H1 (cell line): ENCODE measurements at regions not wholly inside any gene's neighbourhood (a gene's known extent, or its start where the extent isn't known, plus 50 kb on each side); places are given as distances from the start of the nearest gene placed in this dataset.

Experiments used
- CTCF ChIA-PET: fragments of 300-600 bp; sonication (Branson Sonifier 250); formaldehyde crosslinking; loops from one replicate; lab custom pipeline; 2021; ENCODE audit not compliant: partially characterized antibody; lab: Charles Lee
- POLR2A ChIA-PET: fragments of 300-600 bp; sonication (Branson Sonifier 250); formaldehyde crosslinking; loops from one replicate; lab custom pipeline; 2021; ENCODE audit warnings: inconsistent platforms; ENCODE audit not compliant: partially characterized antibody; lab: Charles Lee
- DNase-seq, 2 experiments: peaks; one replicate each; pipeline versions ENCODE4 v3.0.0 to v3.0.0-alpha.2; 2010 to 2022; ENCODE audit warnings: low spot score in 2 of 2, low read depth in 1 of 2, mixed read lengths in 1 of 2
- FAIRE-seq: peaks from 2 replicates; lab custom pipeline; 2011; peaks lifted over from hg19 to GRCh38; lab: Jason Lieb, UNC
- H2AFZ ChIP-seq: 2 replicates; pipeline ENCODE4 v1.8.1; 2012; ENCODE audit warnings: low read length, inconsistent platforms
- H2AK5ac ChIP-seq: 2 replicates; pipeline ENCODE4 v1.6.1; 2013; ENCODE audit warnings: low read depth, low read length
- H2BK120ac ChIP-seq: replicated peaks from 2 replicates; pipeline ENCODE3; 2013; ENCODE audit warnings: low read depth, low read length, inconsistent platforms
- H2BK12ac ChIP-seq: 2 replicates; pipeline ENCODE4 v1.6.1; 2013; ENCODE audit warnings: low read depth, low read length
- H2BK15ac ChIP-seq: 2 replicates; pipeline ENCODE4 v1.6.1; 2013; ENCODE audit warnings: low read length
- H2BK20ac ChIP-seq: 2 replicates; pipeline ENCODE4 v1.6.1; 2013; ENCODE audit warnings: low read length
- H2BK5ac ChIP-seq: 2 replicates; pipeline ENCODE4 v1.6.1; 2013; ENCODE audit warnings: low read depth, low read length
- H3K14ac ChIP-seq: 2 replicates; pipeline ENCODE4 v1.6.1; 2013; ENCODE audit warnings: inconsistent platforms; ENCODE audit not compliant: insufficient read length
- H3K18ac ChIP-seq: 2 replicates; pipeline ENCODE4 v1.6.1; 2013; ENCODE audit warnings: low read length; ENCODE audit errors: extremely low read depth
- H3K23ac ChIP-seq: 2 replicates; pipeline ENCODE4 v1.6.1; 2013; ENCODE audit warnings: inconsistent platforms; ENCODE audit not compliant: insufficient read length
- H3K23me2 ChIP-seq: 2 replicates; pipeline ENCODE4 v1.6.1; 2013; ENCODE audit warnings: low read depth, low read length
- H3K27ac ChIP-seq: 2 replicates; pipeline ENCODE4 v1.6.1; 2011; ENCODE audit warnings: low read depth, low read length, inconsistent platforms
- H3K27me3 ChIP-seq, 4 experiments: replicated peaks in 1 of 4; 1 replicate in 1 of 4; 2 replicates in 3 of 4; pipeline versions ENCODE4 v1.6.1 to v1.8.1; 2011 to 2013; ENCODE audit warnings: low read length in 3 of 4, mild to moderate bottlenecking in 3 of 4, inconsistent platforms in 2 of 4, mixed read lengths in 2 of 4, moderate library complexity in 1 of 4; ENCODE audit not compliant: control insufficient read depth in 3 of 4, insufficient read depth in 3 of 4; ENCODE audit errors: extremely low read depth in 1 of 4
- H3K36me3 ChIP-seq, 4 experiments: 2 replicates each; pipeline versions ENCODE4 v1.6.1 to v1.8.1; 2011 to 2013; ENCODE audit warnings: mild to moderate bottlenecking in 4 of 4, low read length in 3 of 4, moderate library complexity in 2 of 4, control low read depth in 1 of 4, inconsistent platforms in 1 of 4; ENCODE audit not compliant: insufficient read depth in 4 of 4, control insufficient read depth in 2 of 4
- H3K4ac ChIP-seq: replicated peaks from 2 replicates; pipeline ENCODE3; 2013; ENCODE audit warnings: low read length, low read depth, mixed read lengths, inconsistent platforms; ENCODE audit not compliant: insufficient read length
- H3K4me1 ChIP-seq, 4 experiments: replicated peaks in 1 of 4; 1 replicate in 1 of 4; 2 replicates in 3 of 4; pipeline versions ENCODE4 v1.6.1 to v1.8.1; 2011 to 2013; ENCODE audit warnings: low read length in 3 of 4, inconsistent platforms in 2 of 4, mixed read lengths in 1 of 4; ENCODE audit not compliant: insufficient read depth in 4 of 4, control insufficient read depth in 3 of 4
- H3K4me2 ChIP-seq, 2 experiments: 2 replicates each; pipeline versions ENCODE4 v1.6.1 to v1.8.1; 2011 to 2013; ENCODE audit warnings: low read depth in 2 of 2, low read length in 2 of 2, control low read depth in 1 of 2, inconsistent platforms in 1 of 2, mild to moderate bottlenecking in 1 of 2; ENCODE audit not compliant: insufficient read depth in 1 of 2
- H3K4me3 ChIP-seq, 4 experiments: fragments of 200-600, 300-600 bp in 1 of 4; sonication (generic), shearing (Covaris generic), sonication (Bioruptor Twin) in 1 of 4; 2 replicates each; pipeline versions ENCODE4 v1.5.1 to v1.8.1; 2011 to 2016; ENCODE audit warnings: low read length in 4 of 4, low read depth in 3 of 4, control low read depth in 2 of 4, inconsistent platforms in 2 of 4, mild to moderate bottlenecking in 2 of 4, mixed read lengths in 1 of 4, moderate library complexity in 1 of 4; ENCODE audit not compliant: insufficient read depth in 2 of 4; ENCODE audit errors: extremely low read depth in 1 of 4
- H3K56ac ChIP-seq: replicated peaks from 2 replicates; pipeline ENCODE3; 2013; ENCODE audit warnings: low read depth, mild to moderate bottlenecking, mixed read lengths, low read length, inconsistent platforms; ENCODE audit not compliant: insufficient read length
- H3K79me1 ChIP-seq: 2 replicates; pipeline ENCODE4 v1.6.1; 2013; ENCODE audit warnings: low read depth, low read length, control low read depth
- H3K79me2 ChIP-seq, 2 experiments: 2 replicates each; pipeline versions ENCODE4 v1.6.1 to v1.8.1; 2012 to 2013; ENCODE audit warnings: low read length in 2 of 2, mild to moderate bottlenecking in 2 of 2, inconsistent platforms in 1 of 2; ENCODE audit not compliant: insufficient read depth in 2 of 2, control insufficient read depth in 1 of 2
- H3K9ac ChIP-seq, 4 experiments: replicated peaks in 1 of 4; 1 replicate in 1 of 4; 2 replicates in 3 of 4; pipeline versions ENCODE4 v1.6.1 to v1.8.1; 2011 to 2013; ENCODE audit warnings: low read depth in 3 of 4, low read length in 3 of 4, control low read depth in 2 of 4, mild to moderate bottlenecking in 2 of 4, moderate library complexity in 2 of 4, inconsistent platforms in 1 of 4; ENCODE audit errors: extremely low read depth in 1 of 4
- H3K9me3 ChIP-seq, 2 experiments: 2 replicates each; pipeline versions ENCODE4 v1.6.1 to v1.8.1; 2012 to 2013; ENCODE audit warnings: mild to moderate bottlenecking in 2 of 2, moderate library complexity in 2 of 2, control low read depth in 1 of 2, inconsistent platforms in 1 of 2, low read depth in 1 of 2, low read length in 1 of 2, mixed read lengths in 1 of 2; ENCODE audit not compliant: insufficient read depth in 2 of 2
- H4K20me1 ChIP-seq, 2 experiments: replicated peaks in 1 of 2; 2 replicates each; pipeline versions ENCODE3 to v1.8.1; 2011 to 2013; ENCODE audit warnings: inconsistent platforms in 2 of 2, low read length in 2 of 2, mild to moderate bottlenecking in 1 of 2; ENCODE audit not compliant: insufficient read depth in 2 of 2, control insufficient read depth in 1 of 2
- H4K5ac ChIP-seq: 2 replicates; pipeline ENCODE4 v1.6.1; 2013; ENCODE audit warnings: low read length, low read depth, mixed read lengths, inconsistent platforms; ENCODE audit not compliant: insufficient read length
- H4K8ac ChIP-seq: 2 replicates; pipeline ENCODE4 v1.8.0; 2013; ENCODE audit warnings: mild to moderate bottlenecking, moderate library complexity, low read length, inconsistent platforms; ENCODE audit not compliant: insufficient read depth; ENCODE audit errors: extremely low read depth
- H4K91ac ChIP-seq: replicated peaks from 2 replicates; pipeline ENCODE3; 2013; ENCODE audit warnings: low read length, mixed read lengths, inconsistent platforms; ENCODE audit not compliant: insufficient read length
- JUN ChIP-seq: IDR thresholded peaks from 2 replicates; pipeline ENCODE4 v1.6.1; 2011; ENCODE audit warnings: low read depth, mild to moderate bottlenecking, improper control_type of control experiment, low read length
- TF ChIP-seq, protein P1 (sequence below): fragments of 300-600 bp; sonication (generic); IDR thresholded peaks from 2 replicates; pipeline ENCODE4 v1.7.1; 2012; ENCODE audit warnings: low read length, moderate library complexity, mild to moderate bottlenecking, inconsistent platforms; ENCODE audit not compliant: insufficient replicate concordance

DNA sequence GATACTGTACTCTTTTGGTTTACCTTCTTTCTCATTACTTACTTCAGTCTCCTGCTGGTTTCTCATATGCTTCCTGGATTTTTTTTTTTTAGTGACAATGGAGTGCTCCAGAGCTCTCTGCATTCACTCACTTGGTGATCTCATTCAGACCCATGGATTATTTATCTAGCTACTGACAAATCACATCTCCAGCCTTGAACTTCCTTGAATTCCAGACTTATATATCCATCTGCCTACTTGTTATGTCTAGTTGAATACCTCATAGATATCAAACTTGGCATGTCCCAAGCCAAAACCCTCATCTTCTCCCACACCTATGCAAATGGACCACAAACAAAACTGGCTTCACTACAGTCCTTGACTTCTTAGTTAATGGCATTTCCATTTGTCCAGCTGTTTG, 234.7 kb upstream of the ZPLD1 start:
- Histone ChIP-seq H3K4me3 (no peak overlapping the region), H3K14ac (no peak overlapping the region), H3K23ac (no peak overlapping the region), H4K91ac (no peak overlapping the region), H3K4me2 (no peak overlapping the region), H2BK120ac (no peak overlapping the region), H2BK12ac (no peak overlapping the region), H2AK5ac (no peak overlapping the region), H2BK5ac (no peak overlapping the region), H3K9me3 (no peaks in the 10 kb centered on the region), H2AFZ (no peak overlapping the region), H3K18ac (no peak overlapping the region), H3K27ac (no peak overlapping the region), H4K8ac (no peak overlapping the region), H4K5ac (no peak overlapping the region), H2BK15ac (no peak overlapping the region), H4K20me1 (no peaks in the 10 kb centered on the region), H2BK20ac (no peak overlapping the region), H3K79me2 (no peaks in the 10 kb centered on the region), H3K56ac (no peak overlapping the region), H3K27me3 (no peaks in the 10 kb centered on the region; a peak in 1 of 7 replicates), H3K79me1 (no peaks in the 10 kb centered on the region), H3K23me2 (no peaks in the 10 kb centered on the region), H3K4me1 (no peaks in the 10 kb centered on the region), H3K9ac (no peak overlapping the region), H3K4ac (no peak overlapping the region), H3K36me3 (no peaks in the 10 kb centered on the region)
- FAIRE-seq (no peak), DNase-seq (no peak)
- POLR2A ChIA-PET: no interaction called here
- CTCF ChIA-PET: no interaction called here
- no peak for TF ChIP-seq JUN
- TF ChIP-seq, protein P1, sequence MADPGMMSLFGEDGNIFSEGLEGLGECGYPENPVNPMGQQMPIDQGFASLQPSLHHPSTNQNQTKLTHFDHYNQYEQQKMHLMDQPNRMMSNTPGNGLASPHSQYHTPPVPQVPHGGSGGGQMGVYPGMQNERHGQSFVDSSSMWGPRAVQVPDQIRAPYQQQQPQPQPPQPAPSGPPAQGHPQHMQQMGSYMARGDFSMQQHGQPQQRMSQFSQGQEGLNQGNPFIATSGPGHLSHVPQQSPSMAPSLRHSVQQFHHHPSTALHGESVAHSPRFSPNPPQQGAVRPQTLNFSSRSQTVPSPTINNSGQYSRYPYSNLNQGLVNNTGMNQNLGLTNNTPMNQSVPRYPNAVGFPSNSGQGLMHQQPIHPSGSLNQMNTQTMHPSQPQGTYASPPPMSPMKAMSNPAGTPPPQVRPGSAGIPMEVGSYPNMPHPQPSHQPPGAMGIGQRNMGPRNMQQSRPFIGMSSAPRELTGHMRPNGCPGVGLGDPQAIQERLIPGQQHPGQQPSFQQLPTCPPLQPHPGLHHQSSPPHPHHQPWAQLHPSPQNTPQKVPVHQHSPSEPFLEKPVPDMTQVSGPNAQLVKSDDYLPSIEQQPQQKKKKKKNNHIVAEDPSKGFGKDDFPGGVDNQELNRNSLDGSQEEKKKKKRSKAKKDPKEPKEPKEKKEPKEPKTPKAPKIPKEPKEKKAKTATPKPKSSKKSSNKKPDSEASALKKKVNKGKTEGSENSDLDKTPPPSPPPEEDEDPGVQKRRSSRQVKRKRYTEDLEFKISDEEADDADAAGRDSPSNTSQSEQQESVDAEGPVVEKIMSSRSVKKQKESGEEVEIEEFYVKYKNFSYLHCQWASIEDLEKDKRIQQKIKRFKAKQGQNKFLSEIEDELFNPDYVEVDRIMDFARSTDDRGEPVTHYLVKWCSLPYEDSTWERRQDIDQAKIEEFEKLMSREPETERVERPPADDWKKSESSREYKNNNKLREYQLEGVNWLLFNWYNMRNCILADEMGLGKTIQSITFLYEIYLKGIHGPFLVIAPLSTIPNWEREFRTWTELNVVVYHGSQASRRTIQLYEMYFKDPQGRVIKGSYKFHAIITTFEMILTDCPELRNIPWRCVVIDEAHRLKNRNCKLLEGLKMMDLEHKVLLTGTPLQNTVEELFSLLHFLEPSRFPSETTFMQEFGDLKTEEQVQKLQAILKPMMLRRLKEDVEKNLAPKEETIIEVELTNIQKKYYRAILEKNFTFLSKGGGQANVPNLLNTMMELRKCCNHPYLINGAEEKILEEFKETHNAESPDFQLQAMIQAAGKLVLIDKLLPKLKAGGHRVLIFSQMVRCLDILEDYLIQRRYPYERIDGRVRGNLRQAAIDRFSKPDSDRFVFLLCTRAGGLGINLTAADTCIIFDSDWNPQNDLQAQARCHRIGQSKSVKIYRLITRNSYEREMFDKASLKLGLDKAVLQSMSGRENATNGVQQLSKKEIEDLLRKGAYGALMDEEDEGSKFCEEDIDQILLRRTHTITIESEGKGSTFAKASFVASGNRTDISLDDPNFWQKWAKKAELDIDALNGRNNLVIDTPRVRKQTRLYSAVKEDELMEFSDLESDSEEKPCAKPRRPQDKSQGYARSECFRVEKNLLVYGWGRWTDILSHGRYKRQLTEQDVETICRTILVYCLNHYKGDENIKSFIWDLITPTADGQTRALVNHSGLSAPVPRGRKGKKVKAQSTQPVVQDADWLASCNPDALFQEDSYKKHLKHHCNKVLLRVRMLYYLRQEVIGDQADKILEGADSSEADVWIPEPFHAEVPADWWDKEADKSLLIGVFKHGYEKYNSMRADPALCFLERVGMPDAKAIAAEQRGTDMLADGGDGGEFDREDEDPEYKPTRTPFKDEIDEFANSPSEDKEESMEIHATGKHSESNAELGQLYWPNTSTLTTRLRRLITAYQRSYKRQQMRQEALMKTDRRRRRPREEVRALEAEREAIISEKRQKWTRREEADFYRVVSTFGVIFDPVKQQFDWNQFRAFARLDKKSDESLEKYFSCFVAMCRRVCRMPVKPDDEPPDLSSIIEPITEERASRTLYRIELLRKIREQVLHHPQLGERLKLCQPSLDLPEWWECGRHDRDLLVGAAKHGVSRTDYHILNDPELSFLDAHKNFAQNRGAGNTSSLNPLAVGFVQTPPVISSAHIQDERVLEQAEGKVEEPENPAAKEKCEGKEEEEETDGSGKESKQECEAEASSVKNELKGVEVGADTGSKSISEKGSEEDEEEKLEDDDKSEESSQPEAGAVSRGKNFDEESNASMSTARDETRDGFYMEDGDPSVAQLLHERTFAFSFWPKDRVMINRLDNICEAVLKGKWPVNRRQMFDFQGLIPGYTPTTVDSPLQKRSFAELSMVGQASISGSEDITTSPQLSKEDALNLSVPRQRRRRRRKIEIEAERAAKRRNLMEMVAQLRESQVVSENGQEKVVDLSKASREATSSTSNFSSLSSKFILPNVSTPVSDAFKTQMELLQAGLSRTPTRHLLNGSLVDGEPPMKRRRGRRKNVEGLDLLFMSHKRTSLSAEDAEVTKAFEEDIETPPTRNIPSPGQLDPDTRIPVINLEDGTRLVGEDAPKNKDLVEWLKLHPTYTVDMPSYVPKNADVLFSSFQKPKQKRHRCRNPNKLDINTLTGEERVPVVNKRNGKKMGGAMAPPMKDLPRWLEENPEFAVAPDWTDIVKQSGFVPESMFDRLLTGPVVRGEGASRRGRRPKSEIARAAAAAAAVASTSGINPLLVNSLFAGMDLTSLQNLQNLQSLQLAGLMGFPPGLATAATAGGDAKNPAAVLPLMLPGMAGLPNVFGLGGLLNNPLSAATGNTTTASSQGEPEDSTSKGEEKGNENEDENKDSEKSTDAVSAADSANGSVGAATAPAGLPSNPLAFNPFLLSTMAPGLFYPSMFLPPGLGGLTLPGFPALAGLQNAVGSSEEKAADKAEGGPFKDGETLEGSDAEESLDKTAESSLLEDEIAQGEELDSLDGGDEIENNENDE: no peak
